GM12874 (cell line): ENCODE measurements at regions not wholly inside any gene's neighbourhood (a gene's known extent, or its start where the extent isn't known, plus 50 kb on each side); places are given as distances from the start of the nearest gene placed in this dataset.

ENCODE experiments used
- CTCF ChIP-seq: IDR thresholded peaks from 2 replicates; pipeline ENCODE4 v1.5.1; 2011; ENCODE audit warnings: low read depth, mild to moderate bottlenecking, control low read depth, low read length, moderate library complexity; ENCODE audit not compliant: insufficient read depth

- no peak for TF ChIP-seq CTCF
Observed at GRCh38 chr21:27359141-27359540, 392.3 kb upstream of the ADAMTS5 start.

GRCh38 chr21:27352885-27353284, 386.0 kb upstream of the ADAMTS5 start:
- TF ChIP-seq CTCF: no peak

- TF ChIP-seq CTCF: no peak
Observed at GRCh38 chr21:27346041-27346448, 379.2 kb upstream of the ADAMTS5 start.

GRCh38 chr21:27339902-27340301, 373.0 kb upstream of the ADAMTS5 start:
- no peak for TF ChIP-seq CTCF

- TF ChIP-seq CTCF: no peak
Observed at GRCh38 chr21:27333096-27333495, 366.2 kb upstream of the ADAMTS5 start.

- no peak for TF ChIP-seq CTCF
Observed at GRCh38 chr21:27329255-27329851, 362.5 kb upstream of the ADAMTS5 start.

- TF ChIP-seq CTCF: no peak
Observed at GRCh38 chr21:27326301-27326700, 359.4 kb upstream of the ADAMTS5 start.
